NCI-H2196 (cell line): ENCODE measurements at regions not wholly inside any gene's neighbourhood (a gene's known extent, or its start where the extent isn't known, plus 50 kb on each side); places are given as distances from the start of the nearest gene placed in this dataset.

ENCODE experiments used
- DNase-seq: peaks from one replicate; lab custom pipeline; 2025; ENCODE audit not compliant: unreplicated experiment; lab: John Stamatoyannopoulos, UW

DNA sequence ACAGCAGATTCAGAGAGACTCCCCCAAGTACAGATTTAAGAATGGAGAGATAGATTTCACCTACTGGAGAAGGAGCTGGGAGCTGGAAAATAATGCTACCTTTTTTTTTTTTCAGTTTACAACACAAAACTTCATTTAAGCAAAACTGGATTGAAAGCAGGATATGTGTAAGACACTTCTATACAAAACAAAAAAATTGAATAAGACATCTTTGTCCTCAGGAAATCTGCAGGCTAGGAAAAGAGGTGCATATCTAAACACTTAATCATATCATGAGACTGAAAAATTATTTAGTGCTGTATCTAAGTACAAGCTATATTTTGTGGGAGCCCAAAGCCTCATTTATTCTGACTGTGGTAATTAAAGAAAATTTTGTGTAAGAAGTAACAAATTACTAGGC, 516.1 kb downstream of the ZIC1 start:
- no peak for DNase-seq

DNA sequence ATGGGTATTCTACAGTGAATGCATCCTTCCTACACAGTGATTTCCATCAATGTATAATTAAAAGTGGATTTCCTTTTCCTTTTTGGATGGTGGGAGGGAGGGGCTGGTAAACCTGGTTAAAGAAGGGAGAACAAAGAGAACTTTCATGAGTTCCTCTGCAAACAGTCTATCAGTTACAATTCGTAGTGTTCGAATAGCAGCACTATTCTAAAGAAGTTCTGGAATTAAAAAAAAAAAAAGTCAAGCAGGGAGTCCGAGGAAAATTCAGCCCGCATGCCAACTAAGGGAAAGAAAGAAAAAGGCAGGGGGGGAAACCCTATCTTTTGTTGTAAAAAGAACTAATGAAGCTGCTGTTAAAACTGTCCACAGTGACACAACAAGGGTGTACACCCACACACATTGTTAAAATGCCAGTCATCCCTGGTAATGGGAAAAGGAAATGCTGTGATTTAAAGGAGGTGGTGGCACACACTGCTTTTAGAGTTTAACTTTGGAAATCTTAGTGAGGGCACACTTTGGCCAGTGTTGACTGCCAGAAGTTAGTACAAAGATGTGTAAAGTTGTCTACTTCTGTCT, 521.2 kb downstream of the ZIC1 start:
- no peak for DNase-seq

DNA sequence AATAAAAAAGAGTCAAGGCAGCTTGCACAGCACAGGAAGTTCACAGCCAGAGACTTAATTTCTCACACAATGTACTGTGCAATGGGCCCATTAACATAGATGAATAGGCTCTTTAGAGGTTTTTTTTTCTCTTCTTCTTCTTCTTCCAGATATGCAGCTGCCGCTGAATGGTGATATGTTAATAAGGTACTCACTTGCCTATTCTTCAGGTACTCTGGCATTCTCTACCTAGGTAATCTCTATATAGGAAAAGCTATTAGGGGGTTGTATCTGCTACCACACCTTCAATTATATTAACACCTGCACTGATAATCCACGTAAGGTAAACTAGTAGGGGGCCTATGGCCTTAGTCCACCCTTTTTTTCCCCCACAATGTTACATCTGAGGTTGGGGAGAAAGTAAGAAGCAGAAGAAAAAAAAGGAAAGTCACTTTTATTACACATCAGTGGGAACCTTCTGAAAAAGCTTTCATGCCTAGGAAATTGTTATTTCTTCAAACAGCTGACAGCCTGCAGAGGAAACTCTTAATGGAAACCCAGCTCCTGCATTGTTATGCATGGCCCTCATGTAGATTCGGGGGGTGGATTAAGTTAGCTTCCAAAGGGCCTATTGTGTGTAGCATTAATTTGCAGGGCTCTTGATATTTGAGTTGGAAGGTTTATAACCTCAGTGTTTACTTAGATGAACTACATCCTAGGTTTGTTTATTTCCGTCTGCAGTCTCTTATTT, 525.5 kb downstream of the ZIC1 start:
- DNase-seq: no peak

GRCh38 chr3:147937341-147937740, 528.2 kb downstream of the ZIC1 start:
- no peak for DNase-seq

- DNase-seq: no peak
Observed at GRCh38 chr3:147937891-147938290, 528.7 kb downstream of the ZIC1 start.

DNA sequence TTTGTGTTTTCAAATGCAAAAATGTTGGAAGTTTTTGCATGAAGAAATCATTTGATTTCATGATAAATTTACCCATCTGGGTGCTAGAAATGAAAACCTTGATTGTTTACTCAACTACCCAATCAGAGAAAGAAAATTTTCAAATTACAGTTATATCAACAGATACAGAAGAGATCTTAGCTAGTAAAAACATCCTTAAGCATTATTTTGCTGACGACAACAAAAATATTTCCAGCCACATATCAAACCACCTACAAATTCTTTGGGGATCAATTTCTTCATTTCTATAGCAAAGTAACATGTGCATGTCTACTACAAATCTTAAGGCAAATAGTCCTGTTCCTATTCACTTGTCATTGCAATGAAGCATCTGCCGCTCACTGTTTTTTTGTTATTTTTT, 530.3 kb downstream of the ZIC1 start:
- DNase-seq: no peak

DNA sequence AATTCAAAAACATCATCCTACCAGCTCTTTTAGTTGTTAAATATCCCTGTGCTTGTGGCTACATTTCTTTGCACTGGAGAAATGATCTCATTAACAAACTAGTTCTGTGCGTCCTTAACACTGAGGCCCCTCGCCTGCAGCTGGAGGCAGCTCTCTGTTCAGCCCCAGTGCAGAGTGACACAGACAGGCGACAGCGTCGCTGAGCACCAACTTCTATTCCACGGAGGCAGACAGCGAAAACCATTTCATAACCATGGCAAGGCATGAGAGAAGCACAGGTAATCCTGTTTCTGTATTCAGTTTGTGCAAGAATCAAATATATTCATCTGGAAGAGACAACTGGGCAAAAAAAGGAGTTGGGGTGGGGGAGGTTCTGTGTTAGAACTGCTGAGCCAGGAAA, 530.7 kb downstream of the ZIC1 start:
- no peak for DNase-seq

DNA sequence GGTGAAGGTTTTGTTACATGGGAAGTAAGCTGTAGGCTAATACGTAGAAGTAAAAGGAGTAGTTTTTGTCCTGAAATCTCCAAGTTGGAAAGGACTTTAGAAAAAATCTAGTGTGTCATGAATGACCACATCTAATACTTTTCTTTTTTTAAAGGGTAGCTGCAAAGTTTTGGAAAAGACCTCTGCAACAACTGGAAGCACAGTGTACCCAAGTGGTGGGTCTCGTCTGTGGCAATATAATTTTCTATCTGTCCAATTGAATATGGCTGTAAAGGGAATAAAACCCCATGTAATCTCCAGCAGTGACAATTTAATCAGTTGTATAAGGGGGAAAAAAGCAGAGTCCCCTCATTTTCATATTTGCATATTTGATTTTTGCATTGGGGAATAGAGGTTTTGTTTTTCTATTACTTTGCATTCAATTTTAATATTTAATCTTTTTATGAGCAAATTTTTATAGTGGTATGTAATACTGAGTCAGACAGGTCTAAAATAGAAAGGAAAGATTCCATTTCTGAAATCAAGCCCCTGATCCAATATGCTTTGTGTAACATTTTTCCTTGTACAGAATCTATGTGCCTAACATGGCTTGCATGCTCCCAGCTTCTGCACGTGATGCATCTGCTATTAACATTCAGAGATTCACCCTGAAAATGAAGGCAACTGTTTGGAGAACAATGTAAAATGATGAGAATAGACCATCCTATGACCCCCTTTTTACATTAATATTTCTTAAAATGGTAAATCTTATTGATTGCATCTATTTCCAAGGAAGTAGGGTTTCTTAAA, 531.4 kb downstream of the ZIC1 start:
- DNase-seq: no peak

DNA sequence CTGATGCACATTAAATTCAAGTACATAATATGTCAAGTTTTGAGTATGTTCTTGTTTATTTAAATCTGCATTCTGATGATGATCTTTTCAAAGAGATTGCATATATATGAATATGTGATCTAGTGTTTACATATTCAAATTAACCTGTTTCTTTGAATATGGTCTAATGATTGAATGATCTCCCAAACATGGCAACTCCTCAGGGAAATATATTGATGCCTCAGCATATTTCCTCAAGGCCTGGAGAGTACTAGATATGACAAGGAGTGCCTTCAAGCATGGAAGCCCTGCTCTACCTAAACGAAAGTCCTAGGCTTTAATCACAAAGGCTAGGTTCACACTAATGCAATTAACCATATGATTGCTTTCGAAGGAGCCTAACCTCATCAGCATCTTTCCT, 532.8 kb downstream of the ZIC1 start:
- no peak for DNase-seq

GRCh38 chr3:147943265-147943945, 534.2 kb downstream of the ZIC1 start:
- DNase-seq: no peak

GRCh38 chr3:147945968-147946519, 536.9 kb downstream of the ZIC1 start:
- no peak for DNase-seq

DNA sequence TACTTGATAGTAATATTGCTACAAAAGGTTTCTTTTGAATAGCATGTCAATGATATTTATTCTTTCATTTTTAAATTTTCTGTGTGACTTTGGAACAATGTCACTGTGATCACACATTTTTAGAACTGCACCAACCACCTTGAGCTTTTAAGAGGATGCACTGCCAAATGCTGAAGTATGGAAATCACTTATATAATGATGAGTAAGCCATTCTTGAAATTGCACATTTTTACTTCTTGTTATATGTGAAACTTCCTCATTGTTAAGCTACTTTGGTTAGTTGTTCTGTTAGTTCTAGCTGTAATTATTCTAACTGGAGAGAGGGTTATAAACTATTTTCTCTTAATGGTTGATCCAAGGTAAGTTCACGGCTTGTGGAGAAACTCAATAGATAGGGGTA, 547.5 kb downstream of the ZIC1 start:
- no peak for DNase-seq

DNA sequence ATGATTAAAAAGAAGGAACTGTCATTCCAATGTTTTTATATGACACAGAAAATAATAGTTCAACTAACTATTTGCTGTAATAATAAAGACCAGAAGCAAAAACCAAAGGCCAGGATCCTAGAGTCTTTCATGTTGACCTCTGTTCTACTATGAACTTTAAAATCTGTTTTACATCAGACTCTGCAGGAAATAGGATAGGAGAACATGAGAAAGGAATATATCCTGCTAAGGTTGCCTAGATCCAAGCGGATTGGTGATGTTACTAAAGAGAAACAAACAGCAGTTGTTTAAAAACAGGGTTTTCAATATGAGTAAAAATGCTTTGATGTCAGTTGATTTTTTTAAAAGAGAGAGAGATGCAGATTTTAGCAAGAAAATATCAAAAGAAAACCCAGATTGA, 549.6 kb downstream of the ZIC1 start:
- no peak for DNase-seq

GRCh38 chr3:147960786-147961185, 551.6 kb downstream of the ZIC1 start:
- DNase-seq: no peak

GRCh38 chr3:147962408-147963164, 553.4 kb downstream of the ZIC1 start:
- DNase-seq: no peak

DNA sequence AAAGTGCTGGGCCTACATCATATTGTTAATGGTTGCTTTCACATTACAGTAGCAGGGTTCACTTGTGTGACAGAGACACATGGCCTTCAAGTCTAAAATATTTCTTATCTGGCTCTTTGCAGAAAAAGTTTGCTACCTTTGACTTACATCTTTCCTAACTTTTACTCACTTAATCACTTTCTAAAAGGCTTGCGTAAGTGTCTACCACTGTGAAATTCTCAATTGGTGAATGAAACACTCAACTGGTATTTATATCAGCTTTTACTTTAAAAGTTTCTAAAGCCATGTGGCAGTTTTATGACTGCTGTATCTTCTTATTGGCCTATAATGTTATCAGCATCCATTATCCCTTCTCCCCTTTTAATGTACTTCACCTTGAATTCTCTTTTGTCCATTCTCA, 554.5 kb downstream of the ZIC1 start:
- DNase-seq: no peak

DNA sequence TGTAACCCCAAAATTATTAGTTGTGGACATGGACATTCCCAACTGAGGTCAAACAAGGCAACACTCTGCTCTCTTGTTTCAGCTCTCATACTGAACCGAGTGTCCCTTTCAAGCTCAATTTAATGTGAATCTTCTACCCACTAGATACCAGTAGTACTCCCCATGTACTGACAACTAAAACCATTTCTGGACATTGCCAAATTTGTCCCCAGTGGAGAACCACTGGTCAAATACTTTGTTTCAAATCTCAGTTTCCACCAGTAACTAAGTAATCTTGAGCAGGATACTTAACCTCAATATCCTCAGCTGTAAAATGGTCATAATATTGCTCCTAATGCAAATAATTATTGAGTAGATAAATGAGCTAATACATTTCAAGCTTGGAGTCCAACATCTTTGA, 566.0 kb downstream of the ZIC1 start:
- DNase-seq: no peak

DNA sequence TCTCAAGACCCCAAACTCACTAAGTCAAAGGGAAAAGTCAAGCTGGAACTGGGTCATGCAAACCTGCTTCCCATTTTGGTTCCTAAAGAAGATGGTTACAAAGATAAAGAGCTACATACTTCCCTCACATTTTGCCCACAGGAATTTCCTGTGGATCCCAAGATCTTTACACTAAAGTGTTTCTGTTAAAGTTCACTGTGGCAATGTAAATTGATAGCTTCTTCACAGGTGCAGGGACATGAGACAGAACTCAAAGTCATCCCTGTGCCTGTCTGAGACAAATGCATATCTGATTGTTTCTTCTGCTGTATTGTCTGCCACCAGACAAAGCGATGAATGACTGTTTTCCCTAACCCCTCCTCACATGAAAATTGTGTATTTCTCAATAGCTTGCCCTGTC, 567.8 kb downstream of the ZIC1 start:
- DNase-seq: no peak

DNA sequence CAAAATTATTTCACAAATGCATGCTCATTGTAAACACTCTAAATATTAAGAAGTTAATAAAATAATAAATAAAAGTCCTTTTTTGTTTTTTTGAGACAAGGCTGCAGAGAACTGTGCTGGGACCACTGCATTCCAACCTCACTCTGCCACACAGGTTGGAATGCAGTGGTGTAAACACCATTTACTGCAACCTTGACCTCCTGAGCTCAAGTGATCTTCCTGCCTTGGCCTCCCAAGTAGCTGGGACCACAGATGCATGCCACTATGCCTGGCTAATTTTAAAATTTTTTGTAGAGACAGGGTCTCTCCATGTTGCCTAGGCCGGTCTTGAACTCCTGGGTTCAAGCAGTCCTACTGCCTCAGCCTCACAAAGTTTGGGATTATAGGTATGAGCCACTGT, 578.4 kb downstream of the ZIC1 start:
- no peak for DNase-seq

- DNase-seq: no peak
Observed at GRCh38 chr3:147989344-147989743, 580.2 kb downstream of the ZIC1 start.

DNA sequence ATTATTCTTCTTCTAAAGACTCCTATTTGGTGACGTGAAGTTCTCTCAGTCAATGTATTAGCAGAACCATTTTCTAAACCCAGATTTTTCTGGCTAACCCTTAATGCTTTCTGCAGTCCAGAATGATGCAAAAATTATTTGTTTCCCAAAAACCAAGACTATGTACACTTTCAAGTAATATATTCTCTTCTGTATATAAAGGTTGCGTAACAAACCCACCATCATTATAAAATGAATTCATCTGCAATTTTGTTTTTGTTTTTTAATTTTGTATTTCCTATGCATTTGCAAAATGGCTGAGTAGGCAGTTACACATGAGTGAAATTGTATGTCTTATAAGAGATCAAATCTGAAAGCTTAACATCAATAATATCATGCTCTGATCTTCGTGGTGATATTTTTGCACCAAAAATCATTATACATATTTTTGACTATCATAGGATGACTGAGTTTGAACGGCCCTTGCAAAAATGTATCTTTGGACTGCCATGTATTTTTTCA, 593.6 kb downstream of the ZIC1 start:
- no peak for DNase-seq
